Endothelial cell of umbilical vein (primary cell): ENCODE measurements at regions not wholly inside any gene's neighbourhood (a gene's known extent, or its start where the extent isn't known, plus 50 kb on each side); places are given as distances from the start of the nearest gene placed in this dataset.

ENCODE experiments used
- EZH2 ChIP-seq: IDR thresholded peaks from 2 replicates; pipeline ENCODE4 v1.6.1; 2012; ENCODE audit warnings: borderline replicate concordance, low read depth, mild to moderate bottlenecking, moderate library complexity, low read length, inconsistent platforms; ENCODE audit not compliant: severe bottlenecking
- FOS ChIP-seq: IDR thresholded peaks from 2 replicates; pipeline ENCODE4 v1.6.1; 2011; ENCODE audit warnings: mild to moderate bottlenecking, low read length, moderate library complexity, borderline replicate concordance; ENCODE audit not compliant: insufficient read depth
- GATA2 ChIP-seq: IDR thresholded peaks from 2 replicates; pipeline ENCODE4 v1.7.0; 2011; ENCODE audit warnings: low read depth, mild to moderate bottlenecking, moderate library complexity, mixed read lengths, low read length; ENCODE audit not compliant: insufficient read length, insufficient read depth
- JUN ChIP-seq: IDR thresholded peaks from 2 replicates; pipeline ENCODE4 v1.6.1; 2011; ENCODE audit warnings: borderline replicate concordance, low read depth; ENCODE audit not compliant: insufficient read length, insufficient read depth
- MYC ChIP-seq: IDR thresholded peaks from one replicate; pipeline ENCODE4 v1.6.1; 2011; ENCODE audit warnings: mild to moderate bottlenecking, low read depth, low read length
- POLR2A ChIP-seq: IDR thresholded peaks from 2 replicates; pipeline ENCODE4 v1.6.1; 2012; ENCODE audit warnings: low read depth, mild to moderate bottlenecking, control low read depth, low read length
- POLR2AphosphoS5 ChIP-seq: IDR thresholded peaks from 2 replicates; pipeline ENCODE4 v1.6.1; 2012; ENCODE audit warnings: low read depth, mild to moderate bottlenecking, control low read depth, low read length, moderate library complexity; ENCODE audit not compliant: insufficient read depth
- TF ChIP-seq, protein P1 (sequence below), 2 donors: IDR thresholded peaks; 1 replicate in 1 of 2; 2 replicates in 1 of 2; pipeline ENCODE4 v1.5.1; 2011; ENCODE audit warnings: low read length in 2 of 2, mild to moderate bottlenecking in 2 of 2, moderate library complexity in 2 of 2, control low read depth in 1 of 2, inconsistent platforms in 1 of 2, low read depth in 1 of 2; ENCODE audit not compliant: insufficient read depth in 1 of 2; ENCODE audit errors: extremely low read depth in 1 of 2
- TF ChIP-seq, protein P2 (sequence below): IDR thresholded peaks from 2 replicates; pipeline ENCODE4 v1.6.1; 2011; ENCODE audit not compliant: insufficient read depth, insufficient read length

DNA sequence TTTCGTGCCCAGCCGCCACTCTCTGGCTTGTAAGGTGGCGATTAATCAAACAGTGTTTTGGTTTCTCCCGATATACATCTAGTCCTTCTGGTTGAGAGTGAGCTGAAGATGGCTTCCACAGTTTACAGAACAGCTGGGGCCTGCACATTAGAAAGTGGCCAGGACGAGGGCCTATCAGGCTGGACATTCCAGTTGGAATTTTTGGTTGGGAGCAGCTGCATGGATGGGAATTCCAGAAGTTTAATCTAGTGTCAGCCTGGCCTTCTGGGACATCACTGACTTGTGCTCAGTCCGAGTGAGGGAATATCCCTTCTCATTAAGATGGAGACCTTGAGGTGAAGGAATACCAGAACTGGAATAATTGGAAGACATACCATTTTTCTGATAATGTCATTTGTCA, 118.1 kb upstream of the SIX2 start:
- TF ChIP-seq POLR2AphosphoS5 (no peak), POLR2A (no peak), MYC (no peak), EZH2 (no peak), JUN (no peak), FOS (no peak), GATA2 (no peak)
- TF ChIP-seq, protein P1, sequence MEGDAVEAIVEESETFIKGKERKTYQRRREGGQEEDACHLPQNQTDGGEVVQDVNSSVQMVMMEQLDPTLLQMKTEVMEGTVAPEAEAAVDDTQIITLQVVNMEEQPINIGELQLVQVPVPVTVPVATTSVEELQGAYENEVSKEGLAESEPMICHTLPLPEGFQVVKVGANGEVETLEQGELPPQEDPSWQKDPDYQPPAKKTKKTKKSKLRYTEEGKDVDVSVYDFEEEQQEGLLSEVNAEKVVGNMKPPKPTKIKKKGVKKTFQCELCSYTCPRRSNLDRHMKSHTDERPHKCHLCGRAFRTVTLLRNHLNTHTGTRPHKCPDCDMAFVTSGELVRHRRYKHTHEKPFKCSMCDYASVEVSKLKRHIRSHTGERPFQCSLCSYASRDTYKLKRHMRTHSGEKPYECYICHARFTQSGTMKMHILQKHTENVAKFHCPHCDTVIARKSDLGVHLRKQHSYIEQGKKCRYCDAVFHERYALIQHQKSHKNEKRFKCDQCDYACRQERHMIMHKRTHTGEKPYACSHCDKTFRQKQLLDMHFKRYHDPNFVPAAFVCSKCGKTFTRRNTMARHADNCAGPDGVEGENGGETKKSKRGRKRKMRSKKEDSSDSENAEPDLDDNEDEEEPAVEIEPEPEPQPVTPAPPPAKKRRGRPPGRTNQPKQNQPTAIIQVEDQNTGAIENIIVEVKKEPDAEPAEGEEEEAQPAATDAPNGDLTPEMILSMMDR (IDR thresholded peaks at IDR 0.05; ENCODE audit: extremely low read depth in 1 of 2, insufficient read depth in 1 of 2, low read depth in 1 of 2, low read length in 2 of 2) = no peak
- TF ChIP-seq, protein P2, sequence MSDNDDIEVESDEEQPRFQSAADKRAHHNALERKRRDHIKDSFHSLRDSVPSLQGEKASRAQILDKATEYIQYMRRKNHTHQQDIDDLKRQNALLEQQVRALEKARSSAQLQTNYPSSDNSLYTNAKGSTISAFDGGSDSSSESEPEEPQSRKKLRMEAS = no peak
